HG03469 (cell line): ENCODE measurements at regions not wholly inside any gene's neighbourhood (a gene's known extent, or its start where the extent isn't known, plus 50 kb on each side); places are given as distances from the start of the nearest gene placed in this dataset.
A peak's percentile ranks its signal among the peaks of the same experiment; 100 is the strongest.
"Not testable (repeated sequence)": the region's sequence is repeated elsewhere in the genome, so short reads cannot be mapped to it uniquely, and the experiment has no call there.

Experiments used
- ATAC-seq: cut with Tn5 transposase; IDR thresholded peaks from one replicate; pipeline ENCODE4 v1.9.1; 2021; ENCODE audit warnings: mild to moderate bottlenecking, moderate library complexity, moderate number of reproducible peaks; ENCODE audit not compliant: unreplicated experiment

- ATAC-seq: no peak
Observed at GRCh38 chr7:81887098-81888090, 117.5 kb upstream of the HGF start.

GRCh38 chr7:81886211-81886764, 116.4 kb upstream of the HGF start:
- ATAC-seq: no peak

- no peak for ATAC-seq
Observed at GRCh38 chr7:81884817-81885216, 115.0 kb upstream of the HGF start.

- ATAC-seq: no peak
Observed at GRCh38 chr7:81883801-81884393, 114.0 kb upstream of the HGF start.

- no peak for ATAC-seq
Observed at GRCh38 chr7:81882086-81882485, 112.2 kb upstream of the HGF start.

GRCh38 chr7:81877890-81878289, 108.0 kb upstream of the HGF start:
- no peak for ATAC-seq

- no peak for ATAC-seq
Observed at GRCh38 chr7:81873559-81873958, 103.7 kb upstream of the HGF start.

- ATAC-seq: no peak
Observed at GRCh38 chr7:81871606-81872265, 101.9 kb upstream of the HGF start.

- ATAC-seq: no peak
Observed at GRCh38 chr7:81870608-81871007, 100.8 kb upstream of the HGF start.

- ATAC-seq: no peak
Observed at GRCh38 chr7:81869670-81870069, 99.8 kb upstream of the HGF start.

- no peak for ATAC-seq
Observed at GRCh38 chr7:81865754-81866153, 95.9 kb upstream of the HGF start.

GRCh38 chr7:81859433-81859832, 89.6 kb upstream of the HGF start:
- ATAC-seq: no peak

- not testable (repeated sequence) for ATAC-seq
Observed at GRCh38 chr7:81858820-81859219, 89.0 kb upstream of the HGF start.

GRCh38 chr7:81857385-81857784, 87.5 kb upstream of the HGF start:
- ATAC-seq: no peak

- ATAC-seq: no peak
Observed at GRCh38 chr7:81854518-81854917, 84.7 kb upstream of the HGF start.

GRCh38 chr7:81852701-81853100, 82.9 kb upstream of the HGF start:
- no peak for ATAC-seq

- ATAC-seq: no peak
Observed at GRCh38 chr7:81851413-81851812, 81.6 kb upstream of the HGF start.

- ATAC-seq: peak; percentile 53
Observed at GRCh38 chr7:81846398-81846797, 76.6 kb upstream of the HGF start.

- ATAC-seq: peak; percentile 89
Observed at GRCh38 chr7:81845744-81846241, 75.9 kb upstream of the HGF start.

- not testable (repeated sequence) for ATAC-seq
Observed at GRCh38 chr7:81843657-81844056, 73.8 kb upstream of the HGF start.

- ATAC-seq: no peak
Observed at GRCh38 chr7:81842361-81842760, 72.5 kb upstream of the HGF start.
